NCI-H146 (cell line): ENCODE measurements at regions not wholly inside any gene's neighbourhood (a gene's known extent, or its start where the extent isn't known, plus 50 kb on each side); places are given as distances from the start of the nearest gene placed in this dataset.

Experiments
- DNase-seq: peaks from one replicate; lab custom pipeline; 2025; lab: John Stamatoyannopoulos, UW

- DNase-seq: no peak
These were observed 132.7 kb upstream of the MTAP start for GRCh38 chr9:21669701-21670100.

GRCh38 chr9:21670374-21670773 lies 132.1 kb upstream of the MTAP start:
- DNase-seq: no peak

GRCh38 chr9:21672140-21672539 lies 130.3 kb upstream of the MTAP start:
- no peak for DNase-seq

- DNase-seq: no peak
These were observed 129.7 kb upstream of the MTAP start for GRCh38 chr9:21672761-21673160.

GRCh38 chr9:21674894-21675293 lies 127.5 kb upstream of the MTAP start:
- no peak for DNase-seq

- no peak for DNase-seq
These were observed 125.0 kb upstream of the MTAP start for GRCh38 chr9:21677387-21677786.

- no peak for DNase-seq
These were observed 124.6 kb upstream of the MTAP start for GRCh38 chr9:21677834-21678233.

- DNase-seq: no peak
These were observed 123.0 kb upstream of the MTAP start for GRCh38 chr9:21679432-21679831.

- no peak for DNase-seq
These were observed 121.8 kb upstream of the MTAP start for GRCh38 chr9:21680590-21680989.

- DNase-seq: no peak
These were observed 120.8 kb upstream of the MTAP start for GRCh38 chr9:21681641-21682040.

- DNase-seq: no peak
These were observed 120.1 kb upstream of the MTAP start for GRCh38 chr9:21682381-21682780.

GRCh38 chr9:21682981-21683380 lies 119.5 kb upstream of the MTAP start:
- DNase-seq: no peak

- DNase-seq: no peak
These were observed 118.8 kb upstream of the MTAP start for GRCh38 chr9:21683484-21684175.

- DNase-seq: no peak
These were observed 118.2 kb upstream of the MTAP start for GRCh38 chr9:21684231-21684630.

- no peak for DNase-seq
These were observed 117.5 kb upstream of the MTAP start for GRCh38 chr9:21684831-21685362.

- no peak for DNase-seq
These were observed 116.9 kb upstream of the MTAP start for GRCh38 chr9:21685502-21685901.

GRCh38 chr9:21686738-21687137 lies 115.7 kb upstream of the MTAP start:
- DNase-seq: no peak

- DNase-seq: no peak
These were observed 115.1 kb upstream of the MTAP start for GRCh38 chr9:21687351-21687750.

- DNase-seq: no peak
These were observed 114.0 kb upstream of the MTAP start for GRCh38 chr9:21688108-21689102.

- DNase-seq: no peak
These were observed 112.6 kb upstream of the MTAP start for GRCh38 chr9:21689854-21690253.

- no peak for DNase-seq
These were observed 111.9 kb upstream of the MTAP start for GRCh38 chr9:21690561-21690960.

- DNase-seq: no peak
These were observed 110.0 kb upstream of the MTAP start for GRCh38 chr9:21692390-21692789.

- DNase-seq: no peak
These were observed 108.0 kb upstream of the MTAP start for GRCh38 chr9:21694424-21694823.
